H9 (cell line): ENCODE measurements at regions not wholly inside any gene's neighbourhood (a gene's known extent, or its start where the extent isn't known, plus 50 kb on each side); places are given as distances from the start of the nearest gene placed in this dataset.

Experiments
- DNase-seq: peaks from one replicate; pipeline ENCODE4 v3.0.0-alpha.2; 2017
- H2AFZ ChIP-seq: one replicate; pipeline ENCODE4 v1.6.1; 2013; ENCODE audit warnings: mild to moderate bottlenecking, low read length, control low read depth, moderate library complexity
- H2AK5ac ChIP-seq: 2 replicates; pipeline ENCODE4 v1.6.1; 2013; ENCODE audit warnings: low read length, control low read depth, mixed read lengths; ENCODE audit not compliant: insufficient read length
- H2BK120ac ChIP-seq: one replicate; pipeline ENCODE4 v1.6.1; 2013; ENCODE audit warnings: low read depth, mild to moderate bottlenecking, low read length, control low read depth, inconsistent platforms; ENCODE audit not compliant: poor library complexity, severe bottlenecking
- H2BK12ac ChIP-seq: 2 replicates; pipeline ENCODE4 v1.6.1; 2013; ENCODE audit warnings: low read length, control low read depth, mixed read lengths, low read depth; ENCODE audit not compliant: insufficient read length
- H2BK15ac ChIP-seq: 2 replicates; pipeline ENCODE4 v1.6.1; 2013; ENCODE audit warnings: low read depth, low read length, control low read depth
- H2BK20ac ChIP-seq: one replicate; pipeline ENCODE4 v1.6.1; 2013; ENCODE audit warnings: low read depth, mild to moderate bottlenecking, low read length, control low read depth, inconsistent platforms; ENCODE audit not compliant: poor library complexity, severe bottlenecking
- H2BK5ac ChIP-seq: 2 replicates; pipeline ENCODE4 v1.6.1; 2013; ENCODE audit warnings: low read length, control low read depth, mixed read lengths; ENCODE audit not compliant: insufficient read length
- H3K14ac ChIP-seq: 2 replicates; pipeline ENCODE4 v1.6.1; 2013; ENCODE audit warnings: low read length, control low read depth; ENCODE audit not compliant: insufficient read depth
- H3K18ac ChIP-seq: 2 replicates; pipeline ENCODE4 v1.6.1; 2013; ENCODE audit warnings: low read depth, mild to moderate bottlenecking, mixed read lengths, low read length, control low read depth; ENCODE audit not compliant: insufficient read length
- H3K23ac ChIP-seq: 2 replicates; pipeline ENCODE4 v1.6.1; 2013; ENCODE audit warnings: low read length, control low read depth, mixed read lengths, low read depth; ENCODE audit not compliant: insufficient read length
- H3K23me2 ChIP-seq: 2 replicates; pipeline ENCODE4 v1.6.1; 2013; ENCODE audit warnings: low read depth, mild to moderate bottlenecking, mixed read lengths, low read length, control low read depth; ENCODE audit not compliant: insufficient read length, poor library complexity, severe bottlenecking
- H3K27ac ChIP-seq: 2 replicates; pipeline ENCODE4 v1.5.1; 2013; ENCODE audit warnings: low read length, control low read depth, mixed read lengths, low read depth; ENCODE audit not compliant: insufficient read length
- H3K27me3 ChIP-seq: 2 replicates; pipeline ENCODE4 v1.6.1; 2013; ENCODE audit warnings: low read length, control low read depth, inconsistent platforms; ENCODE audit not compliant: insufficient read depth
- H3K4ac ChIP-seq: 2 replicates; pipeline ENCODE4 v1.6.1; 2013; ENCODE audit warnings: low read depth, mild to moderate bottlenecking, control low read depth, inconsistent platforms, low read length, moderate library complexity
- H3K4me1 ChIP-seq: 2 replicates; pipeline ENCODE4 v1.6.1; 2013; ENCODE audit warnings: low read length, control low read depth, inconsistent platforms; ENCODE audit not compliant: insufficient read depth
- H3K4me2 ChIP-seq: 2 replicates; pipeline ENCODE4 v1.6.1; 2013; ENCODE audit warnings: low read length, control low read depth, mixed read lengths; ENCODE audit not compliant: insufficient read length, insufficient read depth
- H3K56ac ChIP-seq: 2 replicates; pipeline ENCODE4 v1.6.1; 2013; ENCODE audit warnings: low read depth, mild to moderate bottlenecking, mixed read lengths, low read length, control low read depth; ENCODE audit not compliant: insufficient read length
- H3K79me1 ChIP-seq: 2 replicates; pipeline ENCODE4 v1.6.1; 2013; ENCODE audit warnings: low read depth, mild to moderate bottlenecking, moderate library complexity, low read length, control low read depth, inconsistent platforms; ENCODE audit not compliant: insufficient read depth, poor library complexity, severe bottlenecking
- H3K79me2 ChIP-seq: 2 replicates; pipeline ENCODE4 v1.6.1; 2013; ENCODE audit warnings: low read length, control low read depth, inconsistent platforms; ENCODE audit not compliant: insufficient read depth
- H3K9ac ChIP-seq: 2 replicates; pipeline ENCODE4 v1.6.1; 2013; ENCODE audit warnings: low read length, control low read depth, mixed read lengths; ENCODE audit not compliant: insufficient read length; ENCODE audit errors: extremely low read depth
- H3K9me3 ChIP-seq: one replicate; pipeline ENCODE4 v1.6.1; 2013; ENCODE audit warnings: low read depth, low read length, inconsistent platforms; ENCODE audit not compliant: control insufficient read depth
- H3T11ph ChIP-seq: one replicate; pipeline ENCODE4 v1.6.1; 2013; ENCODE audit warnings: mild to moderate bottlenecking, low read length, control low read depth, inconsistent platforms
- H4K20me1 ChIP-seq: one replicate; pipeline ENCODE4 v1.6.1; 2013; ENCODE audit not compliant: control insufficient read depth, insufficient read length, insufficient read depth
- H4K5ac ChIP-seq: 2 replicates; pipeline ENCODE4 v1.6.1; 2013; ENCODE audit warnings: low read depth, mild to moderate bottlenecking, mixed read lengths, low read length, control low read depth; ENCODE audit not compliant: insufficient read length
- H4K8ac ChIP-seq: replicated peaks from 2 replicates; pipeline ENCODE4 v1.6.1; 2013; ENCODE audit warnings: low read length, control low read depth, mixed read lengths, low read depth; ENCODE audit not compliant: insufficient read length
- H4K91ac ChIP-seq: 2 replicates; pipeline ENCODE4 v1.6.1; 2013; ENCODE audit warnings: low read depth, mild to moderate bottlenecking, moderate library complexity, mixed read lengths, low read length, control low read depth; ENCODE audit not compliant: insufficient read length
- H3K27ac Mint-ChIP-seq, 3 experiments: 2 replicates in 2 of 3; 3 replicates in 1 of 3; pipeline ENCODE4 v1.8.0; 2020 to 2021; ENCODE audit warnings: mixed read lengths in 3 of 3, mild to moderate bottlenecking in 1 of 3, moderate library complexity in 1 of 3
- H3K27me3 Mint-ChIP-seq: 2 replicates; pipeline ENCODE4 v1.8.0; 2021; ENCODE audit warnings: low read depth, mild to moderate bottlenecking, moderate library complexity, mixed read lengths
- H3K36me3 Mint-ChIP-seq, 3 experiments: 2 replicates in 2 of 3; 3 replicates in 1 of 3; pipeline ENCODE4 v1.8.0; 2020 to 2021; ENCODE audit warnings: low read depth in 3 of 3, mixed read lengths in 3 of 3; ENCODE audit not compliant: insufficient read depth in 1 of 3
- H3K4me1 Mint-ChIP-seq, 2 experiments: 2 replicates each; pipeline ENCODE4 v1.8.0; 2020; ENCODE audit warnings: mixed read lengths in 2 of 2
- H3K4me3 Mint-ChIP-seq, 2 experiments: 2 replicates in 1 of 2; 3 replicates in 1 of 2; pipeline ENCODE4 v1.8.0; 2020 to 2021; ENCODE audit warnings: mild to moderate bottlenecking in 2 of 2, mixed read lengths in 2 of 2, moderate library complexity in 1 of 2
- H3K9me3 Mint-ChIP-seq, 2 experiments: 2 replicates in 1 of 2; 3 replicates in 1 of 2; pipeline ENCODE4 v1.8.0; 2020; ENCODE audit warnings: mild to moderate bottlenecking in 2 of 2, mixed read lengths in 2 of 2, moderate library complexity in 1 of 2
- CTCF ChIP-seq: fragments of 200-600 bp; sonication (generic); conservative IDR thresholded peaks from 3 replicates; pipeline ENCODE4 v1.8.0; 2021; ENCODE audit warnings: antibody characterized with exemption, mild to moderate bottlenecking
- WGBS: extraction: QIAGEN DNeasy Blood & Tissue Kit; methylation state at CpG from one replicate; pipeline ENCODE4 v1.1.7; 2013; ENCODE audit warnings: missing lambda C conversion rate, low lambda C conversion rate, mixed read lengths; ENCODE audit not compliant: insufficient read length; ENCODE audit errors: extremely low coverage; 5-methylcytosine and 5-hydroxymethylcytosine counted together

GRCh38 chr2:71878626-71879508 lies 268.8 kb downstream of the CYP26B1 start:
- no peaks in the 10 kb centered on the region for H3K23me2 ChIP-seq
- no peak overlapping the region for H2BK20ac ChIP-seq
- H3K9ac ChIP-seq: no peak overlapping the region
- H3K56ac ChIP-seq: no peak overlapping the region
- TF ChIP-seq CTCF: no peak
- H3K27me3 ChIP-seq: no peaks in the 10 kb centered on the region
- no peak overlapping the region for H3K4me2 ChIP-seq
- Mint-ChIP-seq H3K27ac (no peak overlapping the region), H3K4me3 (no peak overlapping the region), H3K36me3 (no peaks in the 10 kb centered on the region; a peak in 1 of 7 replicates), H3K9me3 (no peaks in the 10 kb centered on the region; a peak in 1 of 5 replicates), H3K4me1 (peaks cover 0 to 2% of the 10 kb centered on the region in 2 experiments; a peak in 1 of 4 replicates), H3K27me3 (peaks cover 10% of the 10 kb centered on the region)
- no peak overlapping the region for H3K27ac ChIP-seq
- H4K8ac ChIP-seq: no peak overlapping the region
- H2BK5ac ChIP-seq: no peak overlapping the region
- no peak overlapping the region for H2AK5ac ChIP-seq
- H3T11ph ChIP-seq: no peak overlapping the region
- no peak overlapping the region for H3K18ac ChIP-seq
- H4K91ac ChIP-seq: no peak overlapping the region
- no peak overlapping the region for H4K5ac ChIP-seq
- H3K9me3 ChIP-seq: no peaks in the 10 kb centered on the region
- H3K4ac ChIP-seq: no peak overlapping the region
- no peak overlapping the region for H2BK120ac ChIP-seq
- no peak for DNase-seq
- no peak overlapping the region for H2BK12ac ChIP-seq
- H3K4me1 ChIP-seq: no peaks in the 10 kb centered on the region
- no peak overlapping the region; the same call in 1 of the 2 replicates for H3K14ac ChIP-seq
- H4K20me1 ChIP-seq: no peaks in the 10 kb centered on the region
- WGBS: no CpG with 5 or more reads among the region's 13 CpGs
- no peaks in the 10 kb centered on the region for H3K79me1 ChIP-seq
- H2BK15ac ChIP-seq: no peak overlapping the region
- H3K23ac ChIP-seq: no peak overlapping the region
- H2AFZ ChIP-seq: no peak overlapping the region
- no peaks in the 10 kb centered on the region for H3K79me2 ChIP-seq
